H9 (cell line): ENCODE measurements at regions not wholly inside any gene's neighbourhood (a gene's known extent, or its start where the extent isn't known, plus 50 kb on each side); places are given as distances from the start of the nearest gene placed in this dataset.

Source experiments
- DNase-seq: peaks from one replicate; pipeline ENCODE4 v3.0.0-alpha.2; 2017
- H2AFZ ChIP-seq: one replicate; pipeline ENCODE4 v1.6.1; 2013; ENCODE audit warnings: mild to moderate bottlenecking, low read length, control low read depth, moderate library complexity
- H2AK5ac ChIP-seq: 2 replicates; pipeline ENCODE4 v1.6.1; 2013; ENCODE audit warnings: low read length, control low read depth, mixed read lengths; ENCODE audit not compliant: insufficient read length
- H2BK120ac ChIP-seq: one replicate; pipeline ENCODE4 v1.6.1; 2013; ENCODE audit warnings: low read depth, mild to moderate bottlenecking, low read length, control low read depth, inconsistent platforms; ENCODE audit not compliant: poor library complexity, severe bottlenecking
- H2BK12ac ChIP-seq: 2 replicates; pipeline ENCODE4 v1.6.1; 2013; ENCODE audit warnings: low read length, control low read depth, mixed read lengths, low read depth; ENCODE audit not compliant: insufficient read length
- H2BK15ac ChIP-seq: 2 replicates; pipeline ENCODE4 v1.6.1; 2013; ENCODE audit warnings: low read depth, low read length, control low read depth
- H2BK20ac ChIP-seq: one replicate; pipeline ENCODE4 v1.6.1; 2013; ENCODE audit warnings: low read depth, mild to moderate bottlenecking, low read length, control low read depth, inconsistent platforms; ENCODE audit not compliant: poor library complexity, severe bottlenecking
- H2BK5ac ChIP-seq: 2 replicates; pipeline ENCODE4 v1.6.1; 2013; ENCODE audit warnings: low read length, control low read depth, mixed read lengths; ENCODE audit not compliant: insufficient read length
- H3K14ac ChIP-seq: 2 replicates; pipeline ENCODE4 v1.6.1; 2013; ENCODE audit warnings: low read length, control low read depth; ENCODE audit not compliant: insufficient read depth
- H3K18ac ChIP-seq: 2 replicates; pipeline ENCODE4 v1.6.1; 2013; ENCODE audit warnings: low read depth, mild to moderate bottlenecking, mixed read lengths, low read length, control low read depth; ENCODE audit not compliant: insufficient read length
- H3K23ac ChIP-seq: 2 replicates; pipeline ENCODE4 v1.6.1; 2013; ENCODE audit warnings: low read length, control low read depth, mixed read lengths, low read depth; ENCODE audit not compliant: insufficient read length
- H3K23me2 ChIP-seq: 2 replicates; pipeline ENCODE4 v1.6.1; 2013; ENCODE audit warnings: low read depth, mild to moderate bottlenecking, mixed read lengths, low read length, control low read depth; ENCODE audit not compliant: insufficient read length, poor library complexity, severe bottlenecking
- H3K27ac ChIP-seq: 2 replicates; pipeline ENCODE4 v1.5.1; 2013; ENCODE audit warnings: low read length, control low read depth, mixed read lengths, low read depth; ENCODE audit not compliant: insufficient read length
- H3K27me3 ChIP-seq: 2 replicates; pipeline ENCODE4 v1.6.1; 2013; ENCODE audit warnings: low read length, control low read depth, inconsistent platforms; ENCODE audit not compliant: insufficient read depth
- H3K4ac ChIP-seq: 2 replicates; pipeline ENCODE4 v1.6.1; 2013; ENCODE audit warnings: low read depth, mild to moderate bottlenecking, control low read depth, inconsistent platforms, low read length, moderate library complexity
- H3K4me1 ChIP-seq: 2 replicates; pipeline ENCODE4 v1.6.1; 2013; ENCODE audit warnings: low read length, control low read depth, inconsistent platforms; ENCODE audit not compliant: insufficient read depth
- H3K4me2 ChIP-seq: 2 replicates; pipeline ENCODE4 v1.6.1; 2013; ENCODE audit warnings: low read length, control low read depth, mixed read lengths; ENCODE audit not compliant: insufficient read length, insufficient read depth
- H3K56ac ChIP-seq: 2 replicates; pipeline ENCODE4 v1.6.1; 2013; ENCODE audit warnings: low read depth, mild to moderate bottlenecking, mixed read lengths, low read length, control low read depth; ENCODE audit not compliant: insufficient read length
- H3K79me1 ChIP-seq: 2 replicates; pipeline ENCODE4 v1.6.1; 2013; ENCODE audit warnings: low read depth, mild to moderate bottlenecking, moderate library complexity, low read length, control low read depth, inconsistent platforms; ENCODE audit not compliant: insufficient read depth, poor library complexity, severe bottlenecking
- H3K79me2 ChIP-seq: 2 replicates; pipeline ENCODE4 v1.6.1; 2013; ENCODE audit warnings: low read length, control low read depth, inconsistent platforms; ENCODE audit not compliant: insufficient read depth
- H3K9ac ChIP-seq: 2 replicates; pipeline ENCODE4 v1.6.1; 2013; ENCODE audit warnings: low read length, control low read depth, mixed read lengths; ENCODE audit not compliant: insufficient read length; ENCODE audit errors: extremely low read depth
- H3K9me3 ChIP-seq: one replicate; pipeline ENCODE4 v1.6.1; 2013; ENCODE audit warnings: low read depth, low read length, inconsistent platforms; ENCODE audit not compliant: control insufficient read depth
- H3T11ph ChIP-seq: one replicate; pipeline ENCODE4 v1.6.1; 2013; ENCODE audit warnings: mild to moderate bottlenecking, low read length, control low read depth, inconsistent platforms
- H4K20me1 ChIP-seq: one replicate; pipeline ENCODE4 v1.6.1; 2013; ENCODE audit not compliant: control insufficient read depth, insufficient read length, insufficient read depth
- H4K5ac ChIP-seq: 2 replicates; pipeline ENCODE4 v1.6.1; 2013; ENCODE audit warnings: low read depth, mild to moderate bottlenecking, mixed read lengths, low read length, control low read depth; ENCODE audit not compliant: insufficient read length
- H4K8ac ChIP-seq: replicated peaks from 2 replicates; pipeline ENCODE4 v1.6.1; 2013; ENCODE audit warnings: low read length, control low read depth, mixed read lengths, low read depth; ENCODE audit not compliant: insufficient read length
- H4K91ac ChIP-seq: 2 replicates; pipeline ENCODE4 v1.6.1; 2013; ENCODE audit warnings: low read depth, mild to moderate bottlenecking, moderate library complexity, mixed read lengths, low read length, control low read depth; ENCODE audit not compliant: insufficient read length
- H3K27ac Mint-ChIP-seq, 3 experiments: 2 replicates in 2 of 3; 3 replicates in 1 of 3; pipeline ENCODE4 v1.8.0; 2020 to 2021; ENCODE audit warnings: mixed read lengths in 3 of 3, mild to moderate bottlenecking in 1 of 3, moderate library complexity in 1 of 3
- H3K27me3 Mint-ChIP-seq: 2 replicates; pipeline ENCODE4 v1.8.0; 2021; ENCODE audit warnings: low read depth, mild to moderate bottlenecking, moderate library complexity, mixed read lengths
- H3K36me3 Mint-ChIP-seq, 3 experiments: 2 replicates in 2 of 3; 3 replicates in 1 of 3; pipeline ENCODE4 v1.8.0; 2020 to 2021; ENCODE audit warnings: low read depth in 3 of 3, mixed read lengths in 3 of 3; ENCODE audit not compliant: insufficient read depth in 1 of 3
- H3K4me1 Mint-ChIP-seq, 2 experiments: 2 replicates each; pipeline ENCODE4 v1.8.0; 2020; ENCODE audit warnings: mixed read lengths in 2 of 2
- H3K4me3 Mint-ChIP-seq, 2 experiments: 2 replicates in 1 of 2; 3 replicates in 1 of 2; pipeline ENCODE4 v1.8.0; 2020 to 2021; ENCODE audit warnings: mild to moderate bottlenecking in 2 of 2, mixed read lengths in 2 of 2, moderate library complexity in 1 of 2
- H3K9me3 Mint-ChIP-seq, 2 experiments: 2 replicates in 1 of 2; 3 replicates in 1 of 2; pipeline ENCODE4 v1.8.0; 2020; ENCODE audit warnings: mild to moderate bottlenecking in 2 of 2, mixed read lengths in 2 of 2, moderate library complexity in 1 of 2
- CTCF ChIP-seq: fragments of 200-600 bp; sonication (generic); conservative IDR thresholded peaks from 3 replicates; pipeline ENCODE4 v1.8.0; 2021; ENCODE audit warnings: antibody characterized with exemption, mild to moderate bottlenecking
- WGBS: extraction: QIAGEN DNeasy Blood & Tissue Kit; methylation state at CpG from one replicate; pipeline ENCODE4 v1.1.7; 2013; ENCODE audit warnings: missing lambda C conversion rate, low lambda C conversion rate, mixed read lengths; ENCODE audit not compliant: insufficient read length; ENCODE audit errors: extremely low coverage; 5-methylcytosine and 5-hydroxymethylcytosine counted together

DNA sequence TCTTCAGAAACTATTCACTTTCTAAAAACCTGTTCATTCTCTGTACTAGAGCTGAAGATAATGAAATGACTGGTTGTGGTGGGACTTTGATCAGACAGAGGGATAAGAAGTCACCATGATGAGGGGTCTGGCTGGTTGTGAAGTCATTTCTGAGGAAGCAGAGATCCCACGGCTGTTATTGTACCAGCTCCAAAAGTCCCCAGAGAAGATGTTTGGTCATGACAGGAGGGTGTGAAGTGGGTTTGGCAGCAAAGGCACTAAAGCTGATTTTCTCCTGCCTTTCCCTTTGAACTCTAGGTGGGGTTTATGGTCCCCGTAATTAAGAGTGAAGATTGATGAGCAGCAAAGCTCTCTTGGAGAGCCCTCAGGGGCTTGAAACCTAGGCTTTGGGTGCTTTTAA, 103.1 kb upstream of the CACHD1 start:
- H3K27ac ChIP-seq: no peak overlapping the region
- no peak overlapping the region for H2BK120ac ChIP-seq
- no peaks in the 10 kb centered on the region for H3K79me1 ChIP-seq
- H4K20me1 ChIP-seq: no peaks in the 10 kb centered on the region
- H3K23me2 ChIP-seq: no peaks in the 10 kb centered on the region
- no peak overlapping the region for H3K18ac ChIP-seq
- Mint-ChIP-seq H3K27ac (no peak overlapping the region), H3K36me3 (no peaks in the 10 kb centered on the region), H3K9me3 (no peaks in the 10 kb centered on the region), H3K27me3 (peaks cover 5% of the 10 kb centered on the region), H3K4me3 (no peak overlapping the region), H3K4me1 (peaks cover 0 to 3% of the 10 kb centered on the region in 2 experiments; a peak in 2 of 4 replicates)
- DNase-seq: no peak
- no peak overlapping the region for H2AFZ ChIP-seq
- no peaks in the 10 kb centered on the region for H3K79me2 ChIP-seq
- no peak overlapping the region for H2BK20ac ChIP-seq
- H3T11ph ChIP-seq: no peak overlapping the region
- no peak overlapping the region for H2BK15ac ChIP-seq
- no peak overlapping the region for H2BK12ac ChIP-seq
- H3K4ac ChIP-seq: no peak overlapping the region
- no peak for TF ChIP-seq CTCF
- H4K8ac ChIP-seq: no peak overlapping the region
- no peaks in the 10 kb centered on the region for H3K9me3 ChIP-seq
- no peaks in the 10 kb centered on the region for H3K4me1 ChIP-seq
- H3K23ac ChIP-seq: no peak overlapping the region
- no peak overlapping the region for H3K9ac ChIP-seq
- no peak overlapping the region for H3K56ac ChIP-seq
- H3K14ac ChIP-seq: no peak overlapping the region
- H4K91ac ChIP-seq: no peak overlapping the region
- H2AK5ac ChIP-seq: no peak overlapping the region
- no peak overlapping the region for H2BK5ac ChIP-seq
- H4K5ac ChIP-seq: no peak overlapping the region
- H3K27me3 ChIP-seq: no peaks in the 10 kb centered on the region
- no CpG with 5 or more reads among the region's 2 CpGs for WGBS
- no peak overlapping the region for H3K4me2 ChIP-seq
